SK-N-SH (cell line): ENCODE measurements at regions not wholly inside any gene's neighbourhood (a gene's known extent, or its start where the extent isn't known, plus 50 kb on each side); places are given as distances from the start of the nearest gene placed in this dataset.

Experiments used
- CTCF ChIA-PET: fragments of 300-600, 350-600 bp; formaldehyde crosslinking; extraction: SDS; loops from one replicate; lab custom pipeline; 2021; lab: Yijun Ruan, JAX
- POLR2A ChIA-PET: fragments of 350-600 bp; sonication (Branson Sonifier 250); formaldehyde crosslinking; extraction: SDS; loops from one replicate; lab custom pipeline; 2020; ENCODE audit warnings: antibody characterized with exemption, inconsistent platforms; lab: Yijun Ruan, JAX
- DNase-seq: peaks from one replicate; pipeline ENCODE4 v3.0.0; 2012
- H2AFZ ChIP-seq: fragments of 200-600 bp; sonication (generic); 2 replicates; pipeline ENCODE4 v1.8.1; 2016; ENCODE audit warnings: antibody characterized with exemption, mild to moderate bottlenecking, low read depth
- H3F3A ChIP-seq: fragments of 200-600 bp; sonication (generic); replicated peaks from 2 replicates; pipeline ENCODE3; 2016; ENCODE audit warnings: antibody characterized with exemption, mild to moderate bottlenecking; ENCODE audit not compliant: insufficient read depth
- H3K27ac ChIP-seq, 2 experiments: fragments of 200-500 bp in 1 of 2; fragments of 200-600 bp in 1 of 2; sonication (Bioruptor generic) in 1 of 2; sonication (generic), shearing (Covaris generic) in 1 of 2; 2 replicates each; pipeline versions ENCODE4 v1.5.1 to v1.6.1; 2014 to 2016; ENCODE audit warnings: low read depth in 2 of 2, inconsistent platforms in 1 of 2, low read length in 1 of 2, mild to moderate bottlenecking in 1 of 2, mixed read lengths in 1 of 2
- H3K27me3 ChIP-seq: fragments of 200-600 bp; sonication (generic), shearing (Covaris generic); 2 replicates; pipeline ENCODE4 v1.6.1; 2016; ENCODE audit warnings: mixed run types; ENCODE audit not compliant: insufficient read depth
- H3K36me3 ChIP-seq, 2 experiments: fragments of 200-500 bp in 1 of 2; fragments of 200-600 bp in 1 of 2; sonication (Bioruptor generic) in 1 of 2; sonication (generic) in 1 of 2; replicated peaks in 1 of 2; 2 replicates each; pipeline versions ENCODE3 to v1.5.1; 2014 to 2016; ENCODE audit warnings: low read length in 1 of 2, mild to moderate bottlenecking in 1 of 2; ENCODE audit not compliant: insufficient read depth in 2 of 2, control insufficient read depth in 1 of 2
- H3K4me1 ChIP-seq, 2 experiments: fragments of 200-500 bp in 1 of 2; fragments of 200-600 bp in 1 of 2; sonication (Bioruptor generic) in 1 of 2; sonication (generic), shearing (Covaris generic) in 1 of 2; 2 replicates each; pipeline versions ENCODE4 v1.5.1 to v1.6.1; 2014 to 2016; ENCODE audit warnings: low read depth in 1 of 2, low read length in 1 of 2, mixed run types in 1 of 2; ENCODE audit not compliant: insufficient read depth in 2 of 2, control insufficient read depth in 1 of 2
- H3K4me2 ChIP-seq: fragments of 200-600 bp; sonication (generic), shearing (Covaris generic); 2 replicates; pipeline ENCODE4 v1.6.1; 2017; ENCODE audit warnings: mixed run types
- H3K4me3 ChIP-seq, 2 experiments: fragments of 200-500 bp in 1 of 2; fragments of 200-600 bp in 1 of 2; sonication (Bioruptor generic) in 1 of 2; sonication (generic), shearing (Covaris generic) in 1 of 2; 2 replicates each; pipeline versions ENCODE4 v1.5.1 to v1.8.1; 2014 to 2016; ENCODE audit warnings: low read depth in 2 of 2, inconsistent platforms in 1 of 2, low read length in 1 of 2, mild to moderate bottlenecking in 1 of 2, mixed read lengths in 1 of 2, moderate library complexity in 1 of 2
- H3K79me2 ChIP-seq: fragments of 200-600 bp; sonication (generic); 2 replicates; pipeline ENCODE4 v1.8.1; 2017; ENCODE audit warnings: mild to moderate bottlenecking; ENCODE audit not compliant: insufficient read depth
- H3K9ac ChIP-seq: fragments of 200-600 bp; sonication (generic); 2 replicates; pipeline ENCODE4 v1.6.1; 2017; ENCODE audit warnings: mixed run types
- H3K9me2 ChIP-seq: fragments of 200-600 bp; sonication (generic); 2 replicates; pipeline ENCODE4 v1.6.1; 2017; ENCODE audit warnings: mixed run types
- H3K9me3 ChIP-seq: fragments of 200-600 bp; sonication (generic); 2 replicates; pipeline ENCODE4 v1.6.1; 2017; ENCODE audit warnings: mixed run types, mild to moderate bottlenecking, moderate library complexity
- H4K20me1 ChIP-seq: fragments of 200-600 bp; sonication (generic); 2 replicates; pipeline ENCODE4 v1.6.1; 2017; ENCODE audit warnings: mild to moderate bottlenecking, mixed run types; ENCODE audit not compliant: insufficient read depth
- CTCF ChIP-seq: fragments of 200-600 bp; sonication (generic); IDR thresholded peaks from 2 replicates; pipeline ENCODE4 v1.6.1; 2017; ENCODE audit warnings: antibody characterized with exemption, mild to moderate bottlenecking, moderate library complexity
- ELF1 ChIP-seq: IDR thresholded peaks from 2 replicates; pipeline ENCODE4 v1.4.0; 2012
- EP300 ChIP-seq, 2 experiments: IDR thresholded peaks; 2 replicates each; pipeline versions ENCODE4 v1.4.0 to v1.6.1; 2012; ENCODE audit warnings: borderline replicate concordance in 1 of 2, low read depth in 1 of 2, low read length in 1 of 2
- EZH2phosphoT487 ChIP-seq: fragments of 200-600 bp; sonication (generic); IDR thresholded peaks from 2 replicates; pipeline ENCODE4 v1.6.1; 2017; ENCODE audit warnings: low read depth, mixed run types, mild to moderate bottlenecking, antibody characterized with exemption, moderate library complexity, borderline replicate concordance
- FOSL2 ChIP-seq: IDR thresholded peaks from 2 replicates; pipeline ENCODE4 v1.4.0; 2012; ENCODE audit warnings: low read depth, mild to moderate bottlenecking, moderate library complexity, borderline replicate concordance
- FOXM1 ChIP-seq: IDR thresholded peaks from 2 replicates; pipeline ENCODE4 v1.4.0; 2012; ENCODE audit warnings: low read depth, mild to moderate bottlenecking
- GABPA ChIP-seq: IDR thresholded peaks from 2 replicates; pipeline ENCODE4 v1.4.0; 2012; ENCODE audit warnings: low read depth, mild to moderate bottlenecking
- GATA2 ChIP-seq: sonication (generic); formaldehyde crosslinking; IDR thresholded peaks from 2 replicates; pipeline ENCODE4 v1.5.0; 2020; ENCODE audit warnings: mild to moderate bottlenecking, missing genetic modification reagents
- IRF3 ChIP-seq: fragments of 150-350 bp; IDR thresholded peaks from 2 replicates; pipeline ENCODE4 v1.6.1; 2016; ENCODE audit warnings: mild to moderate bottlenecking, low read depth, low read length
- MEF2A ChIP-seq: IDR thresholded peaks from 2 replicates; pipeline ENCODE4 v1.4.0; 2012; ENCODE audit warnings: low read depth, borderline replicate concordance
- NFIC ChIP-seq: IDR thresholded peaks from 2 replicates; pipeline ENCODE4 v1.4.0; 2012; ENCODE audit warnings: borderline replicate concordance
- NRF1 ChIP-seq: IDR thresholded peaks from 2 replicates; pipeline ENCODE4 v1.6.1; 2012; ENCODE audit warnings: low read depth, mild to moderate bottlenecking, low read length
- POLR2AphosphoS5 ChIP-seq: IDR thresholded peaks from 2 replicates; pipeline ENCODE4 v1.6.1; 2012; ENCODE audit warnings: low read depth, low read length
- RCOR1 ChIP-seq: fragments of 150-350 bp; IDR thresholded peaks from 2 replicates; pipeline ENCODE4 v1.6.1; 2017; ENCODE audit warnings: antibody characterized with exemption, low read length
- TEAD4 ChIP-seq: IDR thresholded peaks from 2 replicates; pipeline ENCODE4 v1.4.0; 2012; ENCODE audit warnings: mild to moderate bottlenecking, borderline replicate concordance; ENCODE audit not compliant: insufficient read depth
- USF2 ChIP-seq: fragments of 150-350 bp; IDR thresholded peaks from 2 replicates; pipeline ENCODE4 v1.6.1; 2017; ENCODE audit warnings: antibody characterized with exemption, low read length, low read depth, borderline replicate concordance
- YY1 ChIP-seq: IDR thresholded peaks from 2 replicates; pipeline ENCODE4 v1.4.0; 2012; ENCODE audit warnings: low read depth, mild to moderate bottlenecking
- ZBTB33 ChIP-seq: IDR thresholded peaks from 2 replicates; pipeline ENCODE4 v1.4.0; 2012; ENCODE audit warnings: low read depth, borderline replicate concordance
- WGBS: methylation state at CpG from one replicate; pipeline ENCODE4 v1.1.6; 2017; ENCODE audit warnings: low lambda C conversion rate; 5-methylcytosine and 5-hydroxymethylcytosine counted together
- TF ChIP-seq, protein P1 (sequence below): IDR thresholded peaks from 2 replicates; pipeline ENCODE4 v1.4.0; 2012; ENCODE audit warnings: low read depth, borderline replicate concordance

DNA sequence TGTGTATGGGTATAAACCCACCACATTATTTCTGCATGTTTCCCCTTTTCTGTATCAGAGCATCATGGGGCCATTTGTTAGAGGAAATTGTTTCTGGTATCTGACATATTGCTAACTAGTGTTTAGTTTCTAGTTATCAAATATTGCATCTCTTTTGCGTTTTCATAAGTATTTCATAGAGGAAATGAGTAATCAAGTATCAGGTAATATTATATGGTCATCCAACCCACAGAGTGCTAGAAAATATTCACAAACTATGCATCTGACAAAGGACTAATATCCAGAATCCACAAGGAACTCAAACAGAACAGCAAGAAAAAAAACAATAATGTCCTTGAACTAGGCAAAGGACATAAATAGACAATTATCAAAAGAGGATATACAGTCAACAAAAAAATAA is 258.9 kb upstream of the LRIG3 start:
- H3K9ac ChIP-seq, result no peak overlapping the region
- CTCF ChIA-PET, result no interaction called here
- H3K79me2 ChIP-seq, result no peaks in the 10 kb centered on the region
- H3K9me2 ChIP-seq, result no peaks in the 10 kb centered on the region
- POLR2A ChIA-PET, result no interaction called here
- no peak overlapping the region for H3K4me3 ChIP-seq
- no peak overlapping the region for H3K4me2 ChIP-seq
- TF ChIP-seq YY1 (no peak), EP300 (IDR thresholded peaks at IDR 0.05; ENCODE audit: borderline replicate concordance in 1 of 2, low read depth in 1 of 2, low read length in 1 of 2) (no peak), GABPA (no peak), FOXM1 (no peak), RCOR1 (no peak), FOSL2 (no peak), TEAD4 (no peak), GATA2 (CRISPR knock-in tag) (no peak), IRF3 (no peak), USF2 (no peak), ELF1 (no peak), POLR2AphosphoS5 (no peak), CTCF (no peak), ZBTB33 (no peak), MEF2A (no peak), NFIC (no peak), EZH2phosphoT487 (no peak), NRF1 (no peak)
- TF ChIP-seq, protein P1, sequence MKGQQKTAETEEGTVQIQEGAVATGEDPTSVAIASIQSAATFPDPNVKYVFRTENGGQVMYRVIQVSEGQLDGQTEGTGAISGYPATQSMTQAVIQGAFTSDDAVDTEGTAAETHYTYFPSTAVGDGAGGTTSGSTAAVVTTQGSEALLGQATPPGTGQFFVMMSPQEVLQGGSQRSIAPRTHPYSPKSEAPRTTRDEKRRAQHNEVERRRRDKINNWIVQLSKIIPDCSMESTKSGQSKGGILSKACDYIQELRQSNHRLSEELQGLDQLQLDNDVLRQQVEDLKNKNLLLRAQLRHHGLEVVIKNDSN, result no peak
- no peaks in the 10 kb centered on the region for H3K36me3 ChIP-seq
- H3K9me3 ChIP-seq, result no peaks in the 10 kb centered on the region
- H3K27me3 ChIP-seq, result no peaks in the 10 kb centered on the region
- H3F3A ChIP-seq, result no peaks in the 10 kb centered on the region
- H3K27ac ChIP-seq, result no peak overlapping the region
- 0% methylated on average over 1 of the region's 1 CpG for WGBS
- no peak for DNase-seq
- H3K4me1 ChIP-seq, result no peaks in the 10 kb centered on the region
- H4K20me1 ChIP-seq, result no peaks in the 10 kb centered on the region
- no peak overlapping the region for H2AFZ ChIP-seq
